ENCODE measurements at regions not wholly inside any gene's neighbourhood (a gene's known extent, or its start where the extent isn't known, plus 50 kb on each side); places are given as distances from the start of the nearest gene placed in this dataset.

DNA sequence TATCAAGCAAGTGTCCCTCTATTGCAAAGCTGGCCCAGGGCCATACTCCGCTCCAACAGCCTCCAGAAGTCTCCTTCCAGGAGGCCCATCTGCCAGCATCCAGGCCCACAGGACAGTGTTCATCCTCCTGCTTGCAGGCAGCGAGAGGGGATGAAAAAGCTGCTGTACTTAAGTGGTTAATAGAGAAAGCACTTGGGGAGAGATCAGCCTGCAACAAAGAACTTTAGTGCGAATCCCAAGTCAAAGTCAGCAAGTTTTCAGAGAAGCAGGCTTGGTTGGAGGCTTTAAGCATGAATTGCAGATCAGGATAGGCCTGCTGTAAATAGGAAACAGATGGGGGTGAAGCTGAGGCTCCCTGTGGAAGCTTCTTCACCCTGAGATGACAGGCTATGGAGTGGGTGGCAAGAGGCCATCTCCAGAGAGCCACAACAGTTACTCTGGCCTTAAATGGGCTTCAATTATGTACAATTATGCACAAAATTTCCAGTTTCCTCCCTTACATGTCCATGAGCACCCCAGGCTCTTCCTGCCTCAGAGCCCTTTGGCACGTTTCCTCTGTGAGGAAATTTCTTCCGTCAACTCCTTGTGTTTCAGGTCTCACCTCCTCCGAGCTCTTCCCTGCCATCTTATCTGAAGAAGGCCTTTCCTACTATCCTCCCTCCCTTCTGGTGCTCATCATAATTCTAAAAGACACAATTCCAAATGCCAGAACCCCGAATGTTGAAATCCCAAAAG, 98.0 kb upstream of the NR3C1 start:
- Histone ChIP-seq H3K4me3 (no peak overlapping the region), H3K27me3 (no peaks in the 10 kb centered on the region), H3K36me3 (no peaks in the 10 kb centered on the region), H3K9me3 (no peaks in the 10 kb centered on the region), H3K27ac (no peak overlapping the region), H3K4me1 (peaks cover 0 to 9% (median 4%) of the 10 kb centered on the region in 4 donors)
- TF ChIP-seq EP300 (IDR thresholded peaks at IDR 0.05) = no peak
- TF ChIP-seq, protein P1, sequence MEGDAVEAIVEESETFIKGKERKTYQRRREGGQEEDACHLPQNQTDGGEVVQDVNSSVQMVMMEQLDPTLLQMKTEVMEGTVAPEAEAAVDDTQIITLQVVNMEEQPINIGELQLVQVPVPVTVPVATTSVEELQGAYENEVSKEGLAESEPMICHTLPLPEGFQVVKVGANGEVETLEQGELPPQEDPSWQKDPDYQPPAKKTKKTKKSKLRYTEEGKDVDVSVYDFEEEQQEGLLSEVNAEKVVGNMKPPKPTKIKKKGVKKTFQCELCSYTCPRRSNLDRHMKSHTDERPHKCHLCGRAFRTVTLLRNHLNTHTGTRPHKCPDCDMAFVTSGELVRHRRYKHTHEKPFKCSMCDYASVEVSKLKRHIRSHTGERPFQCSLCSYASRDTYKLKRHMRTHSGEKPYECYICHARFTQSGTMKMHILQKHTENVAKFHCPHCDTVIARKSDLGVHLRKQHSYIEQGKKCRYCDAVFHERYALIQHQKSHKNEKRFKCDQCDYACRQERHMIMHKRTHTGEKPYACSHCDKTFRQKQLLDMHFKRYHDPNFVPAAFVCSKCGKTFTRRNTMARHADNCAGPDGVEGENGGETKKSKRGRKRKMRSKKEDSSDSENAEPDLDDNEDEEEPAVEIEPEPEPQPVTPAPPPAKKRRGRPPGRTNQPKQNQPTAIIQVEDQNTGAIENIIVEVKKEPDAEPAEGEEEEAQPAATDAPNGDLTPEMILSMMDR (IDR thresholded peaks at IDR 0.05) = no peak
- no peak for TF ChIP-seq POLR2A (IDR thresholded peaks at IDR 0.05)
- TF ChIP-seq POLR2AphosphoS5 (IDR thresholded peaks at IDR 0.05) = no peak
- intact Hi-C loops (cut with DNase I) = no loop called here
- peak; percentile 68 for DNase-seq
- WGBS, 2 donors = 91 to 92% methylated on average over 7 of the region's 7 CpGs

DNA sequence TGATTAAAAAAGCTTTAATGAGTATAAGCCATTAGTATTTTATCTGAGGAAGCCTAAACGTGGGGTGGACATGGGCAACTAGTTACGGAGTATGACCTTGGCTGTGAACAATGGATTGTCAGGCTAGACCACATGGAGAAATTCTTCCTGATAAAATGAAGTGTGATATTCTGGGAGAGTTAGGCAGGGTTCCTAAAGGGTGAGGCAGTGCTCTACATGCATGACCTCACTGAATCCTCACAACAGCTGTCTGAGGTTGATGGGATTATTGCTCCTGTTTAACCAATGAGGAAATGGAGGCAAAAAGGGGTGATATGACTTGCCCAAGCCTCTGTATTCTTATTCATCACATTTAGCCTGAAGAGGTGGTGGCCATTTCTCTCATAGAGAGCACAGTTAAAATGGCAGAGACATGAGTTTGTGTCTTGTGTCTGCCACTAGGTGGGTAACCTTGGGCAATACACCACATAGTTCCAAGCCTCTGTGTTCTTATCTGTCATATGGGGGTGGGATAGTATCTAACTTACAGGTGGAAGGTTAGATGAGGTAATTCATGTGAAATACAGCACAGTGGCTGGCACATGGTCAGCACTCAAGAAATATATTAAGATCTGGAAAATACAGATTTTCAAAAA, 96.1 kb upstream of the NR3C1 start:
- Histone ChIP-seq H3K4me1 (peaks cover 0 to 27% (median 21%) of the 10 kb centered on the region in 4 donors), H3K27ac (no peak overlapping the region), H3K4me3 (no peak overlapping the region), H3K9me3 (no peaks in the 10 kb centered on the region), H3K27me3 (no peaks in the 10 kb centered on the region), H3K36me3 (no peaks in the 10 kb centered on the region)
- intact Hi-C loops (cut with DNase I) = loop anchor here (5.0 kb wide), 1 partner anchor 92 kb away; no protein-coding TSS in a partner anchor
- 89 to 91% methylated on average over 2 of the region's 2 CpGs for WGBS, 2 donors
- TF ChIP-seq EP300 (IDR thresholded peaks at IDR 0.05) (no peak), POLR2A (IDR thresholded peaks at IDR 0.05) (no peak), POLR2AphosphoS5 (IDR thresholded peaks at IDR 0.05) (no peak)
- TF ChIP-seq, protein P1 (IDR thresholded peaks at IDR 0.05) = no peak
- no peak for DNase-seq

DNA sequence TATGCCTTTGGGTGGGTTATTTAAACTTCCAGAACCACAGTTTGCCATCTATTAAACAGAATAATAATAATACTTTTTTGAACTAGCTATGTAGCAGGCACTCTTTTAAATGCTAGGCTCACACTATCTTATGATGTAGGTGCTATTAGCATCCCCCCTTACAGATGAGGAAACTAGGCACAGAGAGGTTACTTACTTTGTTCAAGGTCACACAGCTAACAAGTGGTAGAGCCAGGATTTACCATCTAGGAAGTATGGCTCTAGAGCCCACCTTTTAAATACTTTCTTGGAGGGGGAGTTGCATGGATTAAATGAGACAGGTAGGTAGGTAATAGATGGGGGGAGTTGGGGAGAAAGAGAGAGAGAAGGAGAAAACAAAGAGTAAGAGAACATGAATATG, 95.3 kb upstream of the NR3C1 start:
- Histone ChIP-seq H3K4me1 (peaks cover 0 to 35% (median 28%) of the 10 kb centered on the region in 4 donors), H3K36me3 (no peaks in the 10 kb centered on the region), H3K27me3 (no peaks in the 10 kb centered on the region), H3K4me3 (no peak overlapping the region), H3K27ac (no peak overlapping the region), H3K9me3 (no peaks in the 10 kb centered on the region)
- no peak for TF ChIP-seq POLR2A (IDR thresholded peaks at IDR 0.05)
- TF ChIP-seq, protein P1 (IDR thresholded peaks at IDR 0.05) = no peak
- intact Hi-C loops (cut with DNase I) = loop anchor here (5.0 kb wide), 1 partner anchor 92 kb away; no protein-coding TSS in a partner anchor
- no peak for DNase-seq

DNA sequence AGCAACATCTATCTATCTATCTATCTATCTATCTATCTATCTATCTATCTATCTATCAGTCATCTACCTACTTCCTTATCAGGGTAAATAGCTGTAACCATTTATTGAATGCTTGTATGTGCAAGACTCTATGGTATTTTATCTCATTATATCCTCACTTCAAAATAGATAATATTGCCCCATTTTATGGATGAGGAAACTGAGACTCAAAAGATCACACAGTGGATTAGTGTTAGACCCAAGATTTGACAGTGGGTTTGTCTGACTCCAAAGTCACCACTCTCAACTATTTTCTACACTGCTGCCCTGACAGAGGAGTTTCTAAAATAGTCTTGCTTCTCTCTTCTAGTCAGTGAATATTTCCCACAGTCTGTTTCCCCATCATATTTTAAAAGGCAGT, 94.3 kb upstream of the NR3C1 start:
- no peak overlapping the region for H3K4me3 ChIP-seq
- H3K36me3 ChIP-seq = no peaks in the 10 kb centered on the region
- H3K27me3 ChIP-seq = no peaks in the 10 kb centered on the region
- H3K9me3 ChIP-seq = no peaks in the 10 kb centered on the region
- peaks cover 0 to 35% (median 29%) of the 10 kb centered on the region in 4 donors for H3K4me1 ChIP-seq
- no peak for DNase-seq
- no peak for TF ChIP-seq POLR2AphosphoS5 (IDR thresholded peaks at IDR 0.05)
- no peak for TF ChIP-seq POLR2A (IDR thresholded peaks at IDR 0.05)
- no peak for TF ChIP-seq EP300 (IDR thresholded peaks at IDR 0.05)
- TF ChIP-seq, protein P1 (IDR thresholded peaks at IDR 0.05) = no peak
- intact Hi-C loops (cut with DNase I) = loop anchor here (5.0 kb wide), 1 partner anchor 90 kb away; no protein-coding TSS in a partner anchor
- H3K27ac ChIP-seq = no peak overlapping the region

Data from sigmoid colon (tissue), 6 donors.